GM21717 (cell line): ENCODE measurements at regions not wholly inside any gene's neighbourhood (a gene's known extent, or its start where the extent isn't known, plus 50 kb on each side); places are given as distances from the start of the nearest gene placed in this dataset.
A peak's percentile ranks its signal among the peaks of the same experiment; 100 is the strongest.
"Not testable (repeated sequence)": the region's sequence is repeated elsewhere in the genome, so short reads cannot be mapped to it uniquely, and the experiment has no call there.

Experiments
- ATAC-seq: cut with Tn5 transposase; IDR thresholded peaks from one replicate; pipeline ENCODE4 v1.9.1; 2021; ENCODE audit warnings: mild to moderate bottlenecking, moderate library complexity; ENCODE audit not compliant: unreplicated experiment

- no peak for ATAC-seq
Observed at GRCh38 chr12:22808860-22809259, 183.9 kb downstream of the ETNK1 start.

- ATAC-seq = no peak
Observed at GRCh38 chr12:22810036-22810435, 185.1 kb downstream of the ETNK1 start.

- no peak for ATAC-seq
Observed at GRCh38 chr12:22812531-22812930, 187.6 kb downstream of the ETNK1 start.

- ATAC-seq = no peak
Observed at GRCh38 chr12:22821985-22822384, 197.0 kb downstream of the ETNK1 start.

GRCh38 chr12:22826026-22826425 is 201.1 kb downstream of the ETNK1 start:
- no peak for ATAC-seq

GRCh38 chr12:22826446-22826981 is 201.5 kb downstream of the ETNK1 start:
- ATAC-seq = not testable (repeated sequence)

- no peak for ATAC-seq
Observed at GRCh38 chr12:22828066-22828465, 203.1 kb downstream of the ETNK1 start.

GRCh38 chr12:22835431-22835830 is 210.5 kb downstream of the ETNK1 start:
- ATAC-seq = no peak

GRCh38 chr12:22850185-22850584 is 225.2 kb downstream of the ETNK1 start:
- no peak for ATAC-seq

GRCh38 chr12:22851532-22851931 is 226.6 kb downstream of the ETNK1 start:
- no peak for ATAC-seq

- ATAC-seq = no peak
Observed at GRCh38 chr12:22855456-22855855, 230.5 kb downstream of the ETNK1 start.

- ATAC-seq = no peak
Observed at GRCh38 chr12:22856178-22856577, 231.2 kb downstream of the ETNK1 start.

- ATAC-seq = peak; percentile 77
Observed at GRCh38 chr12:22858849-22859570, 234.0 kb downstream of the ETNK1 start.

- no peak for ATAC-seq
Observed at GRCh38 chr12:22860926-22861325, 236.0 kb downstream of the ETNK1 start.

GRCh38 chr12:22865822-22866221 is 240.9 kb downstream of the ETNK1 start:
- no peak for ATAC-seq

GRCh38 chr12:22866406-22866805 is 241.4 kb downstream of the ETNK1 start:
- no peak for ATAC-seq

GRCh38 chr12:22874151-22874550 is 249.2 kb downstream of the ETNK1 start:
- ATAC-seq = no peak

GRCh38 chr12:22876262-22876661 is 251.3 kb downstream of the ETNK1 start:
- ATAC-seq = no peak

- ATAC-seq = no peak
Observed at GRCh38 chr12:22879203-22879602, 254.2 kb downstream of the ETNK1 start.

GRCh38 chr12:22880331-22880730 is 255.4 kb downstream of the ETNK1 start:
- ATAC-seq = no peak

- ATAC-seq = no peak
Observed at GRCh38 chr12:22880807-22881206, 255.8 kb downstream of the ETNK1 start.

GRCh38 chr12:22881878-22882385 is 257.0 kb downstream of the ETNK1 start:
- ATAC-seq = no peak

GRCh38 chr12:22882559-22882958 is 257.6 kb downstream of the ETNK1 start:
- no peak for ATAC-seq
